Neural cell (in vitro differentiated cells): ENCODE measurements at regions not wholly inside any gene's neighbourhood (a gene's known extent, or its start where the extent isn't known, plus 50 kb on each side); places are given as distances from the start of the nearest gene placed in this dataset.

Experiments
- CTCF ChIP-seq: fragments of 450-650 bp; IDR thresholded peaks from 2 replicates; pipeline ENCODE4 v1.5.1; 2014; ENCODE audit warnings: antibody characterized with exemption, mild to moderate bottlenecking, moderate library complexity; ENCODE audit not compliant: poor library complexity, severe bottlenecking
- EP300 ChIP-seq: fragments of 450-650 bp; conservative IDR thresholded peaks from 2 replicates; pipeline ENCODE4 v1.6.1; 2014; ENCODE audit warnings: antibody characterized with exemption, mild to moderate bottlenecking, moderate library complexity; ENCODE audit not compliant: poor library complexity, severe bottlenecking
- POLR2AphosphoS5 ChIP-seq: IDR thresholded peaks from 2 replicates; pipeline ENCODE4 v1.6.1; 2012
- RAD21 ChIP-seq: fragments of 450-650 bp; conservative IDR thresholded peaks from 2 replicates; pipeline ENCODE4 v1.6.1; 2014; ENCODE audit warnings: antibody characterized with exemption, mild to moderate bottlenecking, moderate library complexity

GRCh38 chr2:76157531-76157930 is 446.8 kb upstream of the GCFC2 start:
- TF ChIP-seq EP300 = no peak
- TF ChIP-seq CTCF = no peak
- TF ChIP-seq RAD21 = no peak
- TF ChIP-seq POLR2AphosphoS5 = no peak
